Inferior parietal cortex (tissue), 1 donor: ENCODE measurements at regions not wholly inside any gene's neighbourhood (a gene's known extent, or its start where the extent isn't known, plus 50 kb on each side); places are given as distances from the start of the nearest gene placed in this dataset.
"Not testable (repeated sequence)": the region's sequence is repeated elsewhere in the genome, so short reads cannot be mapped to it uniquely, and the experiment has no call there.

Source experiments
- DNase-seq: peaks from one replicate; pipeline ENCODE4 v3.0.0-alpha.2; 2016; ENCODE audit errors: extremely low spot score

DNA sequence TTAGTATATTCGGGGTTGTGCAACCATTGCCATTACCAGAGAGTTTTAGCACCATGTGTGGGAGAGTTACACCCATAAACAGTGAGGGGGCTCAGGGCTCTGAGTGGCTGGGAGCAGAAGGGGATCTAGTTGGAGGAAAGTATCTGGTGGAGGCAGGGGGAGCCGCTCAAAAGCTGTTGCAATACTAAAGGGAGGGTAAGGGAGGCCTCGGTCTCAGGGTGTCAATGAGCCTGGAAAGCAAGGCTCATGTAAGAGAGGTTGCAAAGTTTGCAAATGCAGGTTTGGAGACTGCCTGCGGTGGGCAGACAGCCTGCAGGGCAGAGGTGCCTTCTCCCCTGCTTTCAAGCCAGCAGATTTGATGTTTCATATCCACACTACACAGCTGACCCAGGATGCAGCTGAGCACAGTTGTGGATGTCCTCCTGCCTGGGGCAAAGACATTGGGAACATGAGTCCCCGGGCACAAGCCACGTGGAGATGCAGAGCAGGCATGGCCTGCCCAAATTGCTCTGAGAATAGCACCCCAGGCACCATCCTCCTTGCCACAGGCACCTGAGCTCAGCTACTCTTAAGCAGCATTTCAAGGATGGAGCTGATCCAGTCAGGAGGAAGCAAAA lies 181.4 kb downstream of the TLE3 start:
- no peak for DNase-seq

DNA sequence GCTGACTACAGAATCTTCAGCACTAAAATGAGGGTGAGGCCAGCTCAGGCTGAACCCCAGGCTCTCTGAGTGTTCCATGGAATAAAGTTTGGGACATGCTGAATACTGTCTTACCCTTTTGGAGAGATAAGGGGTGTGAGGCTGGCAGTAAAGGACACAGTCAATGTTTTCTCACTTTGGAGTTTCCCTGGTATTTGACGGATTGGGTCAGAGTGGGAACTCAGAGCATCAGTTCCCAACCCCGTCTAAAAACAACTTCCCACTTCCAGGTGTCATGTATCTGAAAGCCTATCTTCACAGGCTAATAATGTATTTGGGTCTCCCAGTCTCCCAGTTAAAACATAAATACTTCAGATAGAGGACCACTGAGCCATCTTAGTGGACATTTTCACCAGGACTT lies 180.7 kb downstream of the TLE3 start:
- DNase-seq = no peak

GRCh38 chr15:69919816-69920215 lies 177.9 kb downstream of the TLE3 start:
- DNase-seq = no peak

GRCh38 chr15:69920221-69920620 lies 177.5 kb downstream of the TLE3 start:
- DNase-seq = no peak

GRCh38 chr15:69921626-69922619 lies 175.8 kb downstream of the TLE3 start:
- no peak for DNase-seq

DNA sequence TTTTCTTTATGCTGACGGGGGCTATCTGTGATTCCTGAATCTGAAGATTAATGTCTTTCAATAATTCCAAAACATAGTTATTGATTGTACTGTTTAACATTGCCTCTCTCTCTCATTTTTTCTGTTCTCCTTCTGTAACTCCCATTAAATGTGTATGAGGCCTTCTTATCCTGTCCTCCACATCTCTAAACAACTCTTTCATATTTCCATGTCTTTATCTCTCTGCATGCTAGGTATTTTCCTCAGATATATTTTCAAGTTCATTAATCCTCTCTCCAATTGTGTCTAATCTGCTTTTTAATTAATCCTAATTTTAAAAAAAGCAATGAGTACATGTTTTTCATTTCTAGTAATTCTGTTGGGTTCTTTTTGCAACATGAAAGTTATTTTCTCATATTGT lies 173.2 kb downstream of the TLE3 start:
- no peak for DNase-seq

GRCh38 chr15:69926006-69926405 lies 171.7 kb downstream of the TLE3 start:
- DNase-seq = no peak

- DNase-seq = no peak
Measured at GRCh38 chr15:69926721-69927120, 171.0 kb downstream of the TLE3 start.

- not testable (repeated sequence) for DNase-seq
Measured at GRCh38 chr15:69928890-69929289, 168.8 kb downstream of the TLE3 start.

- DNase-seq = no peak
Measured at GRCh38 chr15:69929905-69930630, 167.6 kb downstream of the TLE3 start.

GRCh38 chr15:69930754-69931153 lies 167.0 kb downstream of the TLE3 start:
- no peak for DNase-seq

DNA sequence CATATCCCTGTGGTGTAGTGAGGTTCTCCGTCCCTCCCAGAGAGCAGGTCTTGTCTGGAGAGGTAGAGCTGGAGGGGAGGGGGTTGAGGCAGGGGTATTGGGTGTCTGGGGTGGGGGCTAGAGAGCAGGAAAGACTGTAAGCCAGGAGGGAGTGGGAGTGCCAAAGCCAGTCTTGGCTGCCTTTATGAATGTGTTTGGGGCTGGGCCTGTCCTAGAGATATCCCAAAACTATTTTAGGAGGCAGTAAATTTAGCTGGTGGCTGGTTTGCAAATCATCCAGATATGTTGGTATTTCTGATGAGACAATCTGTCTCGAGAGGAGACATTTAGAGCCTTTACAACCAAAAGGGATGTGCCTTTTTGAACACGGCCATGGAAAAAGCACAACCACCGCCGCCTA lies 166.6 kb downstream of the TLE3 start:
- DNase-seq = no peak

DNA sequence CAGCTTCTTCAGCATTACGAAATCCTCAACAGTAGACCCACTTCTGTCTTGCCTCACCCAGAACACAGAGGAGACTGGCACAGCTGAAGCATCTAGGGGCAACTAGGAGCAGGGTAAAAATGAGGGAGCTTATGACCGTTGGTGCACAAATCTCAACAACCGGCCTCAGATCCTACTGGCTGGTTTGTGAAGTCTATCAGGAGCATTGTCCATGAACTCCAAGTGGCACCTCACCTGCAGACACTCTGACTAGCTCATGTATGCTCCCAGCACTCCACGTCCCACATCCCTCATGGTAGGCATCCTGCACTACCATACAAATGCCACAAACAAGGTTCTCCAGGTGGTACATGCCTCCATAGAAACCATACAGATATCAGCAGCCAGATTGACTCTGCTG lies 163.1 kb downstream of the TLE3 start:
- no peak for DNase-seq

GRCh38 chr15:69939513-69940440 lies 157.9 kb downstream of the TLE3 start:
- DNase-seq = no peak

DNA sequence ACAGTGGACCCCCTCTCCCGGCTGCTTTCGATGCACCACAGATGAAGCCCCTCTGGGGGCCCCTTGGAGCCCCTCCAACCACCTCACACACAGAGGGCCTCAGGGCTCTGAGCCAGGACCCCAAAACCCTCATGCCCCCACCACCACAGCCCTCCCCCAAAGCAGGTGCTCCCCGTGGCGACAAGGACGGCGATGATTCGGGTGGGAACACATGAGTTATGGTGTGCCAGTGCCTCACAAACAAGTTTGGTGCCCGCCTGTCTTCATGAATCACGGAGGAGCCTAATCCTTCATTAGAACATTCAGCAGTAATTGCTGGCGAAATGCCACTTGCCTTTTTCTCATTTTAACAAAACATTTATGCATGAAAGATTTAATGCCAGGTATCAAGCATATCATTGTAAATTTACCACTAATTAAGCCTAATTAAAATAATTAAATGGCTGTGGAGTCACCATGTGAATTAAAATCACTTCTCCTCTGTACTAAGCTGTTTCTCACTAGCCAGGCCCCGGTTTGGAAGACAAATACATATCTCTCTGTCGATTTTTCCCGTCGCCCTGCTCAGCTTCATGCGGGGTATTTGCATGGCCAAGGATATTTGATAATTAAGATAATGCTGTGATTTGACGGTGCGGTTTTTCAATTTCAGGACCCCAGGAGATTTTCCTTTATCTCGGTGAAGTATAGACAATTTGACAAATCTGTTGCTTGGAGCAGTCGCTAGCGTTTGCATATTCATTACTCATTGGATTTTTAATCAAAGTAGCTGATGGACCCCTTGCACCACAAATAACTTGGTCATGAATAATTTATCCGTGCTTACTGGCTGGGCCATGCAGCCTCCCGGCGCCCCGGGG lies 157.0 kb downstream of the TLE3 start:
- no peak for DNase-seq

DNA sequence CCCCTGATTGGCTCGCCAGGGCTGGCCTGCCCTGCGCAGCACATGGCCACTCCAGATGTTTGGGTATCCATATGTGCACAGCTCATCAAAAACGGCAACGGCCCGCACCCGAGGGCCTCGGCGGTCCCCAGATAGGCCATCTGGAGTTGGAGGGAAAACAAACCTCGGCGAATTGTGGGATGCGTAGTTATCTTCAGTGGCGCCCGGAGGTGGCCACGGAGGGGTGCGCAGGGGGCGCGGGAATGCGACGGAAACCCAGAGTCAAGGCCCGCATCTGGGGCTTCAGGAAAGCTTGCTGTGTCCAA lies 156.5 kb downstream of the TLE3 start:
- no peak for DNase-seq

DNA sequence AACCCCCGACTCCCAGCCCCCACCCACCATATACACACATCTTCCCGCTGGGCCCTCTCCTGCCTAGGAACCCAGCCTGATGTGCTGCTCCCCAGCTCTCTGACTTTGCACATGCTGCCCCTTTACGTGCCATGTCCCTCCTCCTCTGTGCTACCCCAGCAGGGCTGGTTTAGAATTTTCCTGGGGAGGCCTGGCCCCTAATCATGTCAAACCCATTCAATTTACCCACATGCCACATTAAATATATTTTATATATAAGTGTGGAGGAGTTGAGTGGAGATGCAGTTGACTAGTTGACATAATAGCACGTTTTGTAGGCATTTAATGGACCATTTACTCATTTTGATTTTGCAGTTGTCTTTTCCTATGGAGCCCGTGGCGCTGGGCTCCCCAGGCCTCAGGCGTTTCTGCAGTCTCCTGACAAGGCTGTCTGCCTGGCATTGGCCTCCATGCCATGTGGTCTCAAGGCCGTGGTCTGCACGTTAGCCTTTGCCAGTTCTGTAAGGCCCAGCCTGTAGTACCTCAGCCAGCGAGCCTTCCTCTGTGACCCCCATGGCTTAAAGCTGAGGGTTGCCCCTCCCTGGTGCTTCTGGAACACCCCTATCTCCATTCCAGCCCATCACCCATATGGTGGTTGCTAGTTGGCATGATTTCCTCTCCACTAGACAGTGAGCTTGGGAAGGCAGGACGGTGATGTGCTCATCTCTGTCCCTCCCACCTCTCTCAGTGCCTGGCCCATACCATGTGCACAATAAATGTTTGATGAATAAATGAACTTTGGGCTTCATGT lies 155.8 kb downstream of the TLE3 start:
- no peak for DNase-seq

DNA sequence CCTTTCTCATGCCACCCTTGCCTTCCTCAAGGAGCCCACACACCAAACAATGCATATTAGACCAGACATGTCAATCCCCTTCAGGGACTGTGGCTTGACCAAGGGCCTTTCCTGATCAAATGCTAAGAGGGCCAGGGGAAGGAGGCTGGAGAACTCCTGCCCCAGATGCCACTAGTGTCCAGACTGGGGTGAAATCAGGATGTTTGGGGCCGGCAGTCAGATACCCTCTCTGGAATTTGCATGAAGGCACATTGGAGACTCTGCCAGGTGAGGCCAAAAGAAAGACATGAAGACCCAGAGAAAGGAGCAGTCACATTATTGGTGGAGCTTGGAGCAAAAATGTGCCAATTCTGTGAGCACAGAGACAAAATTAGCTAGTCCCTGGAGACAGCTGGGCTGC lies 154.1 kb downstream of the TLE3 start:
- DNase-seq = no peak

- no peak for DNase-seq
Measured at GRCh38 chr15:69945729-69946128, 152.0 kb downstream of the TLE3 start.

DNA sequence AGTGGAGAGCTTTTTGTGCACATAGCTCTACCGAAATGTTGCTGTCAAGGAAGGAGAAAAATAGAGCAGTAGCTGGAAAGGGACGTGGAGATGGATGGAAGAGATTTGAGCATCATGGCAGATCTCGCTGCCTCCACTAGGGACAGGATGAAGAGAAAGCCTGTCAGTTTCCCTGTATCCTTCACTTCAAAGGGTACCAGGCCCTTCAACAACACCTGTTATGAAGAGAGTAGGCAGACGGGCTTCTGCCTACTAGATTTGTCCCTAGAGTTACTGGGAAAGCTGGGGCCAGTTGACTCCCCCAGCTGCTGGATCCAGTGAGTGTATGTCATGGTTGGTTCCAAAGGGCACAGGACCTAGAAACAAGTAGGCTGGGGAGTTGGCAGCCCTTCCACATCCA lies 150.8 kb downstream of the TLE3 start:
- DNase-seq = no peak
